ENCODE measurements at regions not wholly inside any gene's neighbourhood (a gene's known extent, or its start where the extent isn't known, plus 50 kb on each side); places are given as distances from the start of the nearest gene placed in this dataset.

DNA sequence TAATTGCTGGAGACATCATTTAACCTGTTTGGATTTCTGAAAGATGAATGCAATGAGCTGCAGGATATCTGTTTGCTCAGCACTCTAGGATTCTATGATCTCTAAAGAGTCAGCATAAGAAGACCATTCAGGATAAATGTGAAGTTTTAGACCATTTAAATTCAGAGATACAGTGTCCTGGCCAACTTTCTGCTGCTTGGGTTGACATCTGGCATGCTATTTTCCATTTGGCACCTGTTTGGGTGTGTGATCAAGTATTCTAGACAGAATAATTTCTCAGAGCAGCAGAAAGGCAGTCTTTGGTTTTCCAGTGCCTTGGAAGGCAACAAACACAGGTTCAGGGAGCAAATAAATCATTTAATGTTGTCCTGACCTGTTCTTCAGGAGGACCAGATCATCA, 144.8 kb upstream of the NDUFV2 start:
- H3K27me3 ChIP-seq, result no peaks in the 10 kb centered on the region
- intact Hi-C loops (cut with DNase I; ENCODE audit: low total_unique reads), result no loop called here
- peaks cover 0 to 4% (median 0%) of the 10 kb centered on the region in 4 donors for H3K4me1 ChIP-seq
- TF ChIP-seq EP300 (IDR thresholded peaks at IDR 0.05; ENCODE audit: low read depth) (no peak), POLR2AphosphoS5 (IDR thresholded peaks at IDR 0.05) (no peak), POLR2A (IDR thresholded peaks at IDR 0.05) (no peak)
- TF ChIP-seq, protein P1, sequence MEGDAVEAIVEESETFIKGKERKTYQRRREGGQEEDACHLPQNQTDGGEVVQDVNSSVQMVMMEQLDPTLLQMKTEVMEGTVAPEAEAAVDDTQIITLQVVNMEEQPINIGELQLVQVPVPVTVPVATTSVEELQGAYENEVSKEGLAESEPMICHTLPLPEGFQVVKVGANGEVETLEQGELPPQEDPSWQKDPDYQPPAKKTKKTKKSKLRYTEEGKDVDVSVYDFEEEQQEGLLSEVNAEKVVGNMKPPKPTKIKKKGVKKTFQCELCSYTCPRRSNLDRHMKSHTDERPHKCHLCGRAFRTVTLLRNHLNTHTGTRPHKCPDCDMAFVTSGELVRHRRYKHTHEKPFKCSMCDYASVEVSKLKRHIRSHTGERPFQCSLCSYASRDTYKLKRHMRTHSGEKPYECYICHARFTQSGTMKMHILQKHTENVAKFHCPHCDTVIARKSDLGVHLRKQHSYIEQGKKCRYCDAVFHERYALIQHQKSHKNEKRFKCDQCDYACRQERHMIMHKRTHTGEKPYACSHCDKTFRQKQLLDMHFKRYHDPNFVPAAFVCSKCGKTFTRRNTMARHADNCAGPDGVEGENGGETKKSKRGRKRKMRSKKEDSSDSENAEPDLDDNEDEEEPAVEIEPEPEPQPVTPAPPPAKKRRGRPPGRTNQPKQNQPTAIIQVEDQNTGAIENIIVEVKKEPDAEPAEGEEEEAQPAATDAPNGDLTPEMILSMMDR (IDR thresholded peaks at IDR 0.05), result no peak
- H3K4me3 ChIP-seq, result no peak overlapping the region
- in situ Hi-C loops (cut with MboI; ENCODE audit: low pct_ligation_motif_present in 1 of 4, low pct_unique_long_range_greater_than_20kb in 1 of 4, low sequenced_read_pairs in 3 of 4), result no loop called here
- no peak for DNase-seq
- no peaks in the 10 kb centered on the region for H3K9me3 ChIP-seq
- H3K27ac ChIP-seq, result no peak overlapping the region
- no peaks in the 10 kb centered on the region for H3K36me3 ChIP-seq

DNA sequence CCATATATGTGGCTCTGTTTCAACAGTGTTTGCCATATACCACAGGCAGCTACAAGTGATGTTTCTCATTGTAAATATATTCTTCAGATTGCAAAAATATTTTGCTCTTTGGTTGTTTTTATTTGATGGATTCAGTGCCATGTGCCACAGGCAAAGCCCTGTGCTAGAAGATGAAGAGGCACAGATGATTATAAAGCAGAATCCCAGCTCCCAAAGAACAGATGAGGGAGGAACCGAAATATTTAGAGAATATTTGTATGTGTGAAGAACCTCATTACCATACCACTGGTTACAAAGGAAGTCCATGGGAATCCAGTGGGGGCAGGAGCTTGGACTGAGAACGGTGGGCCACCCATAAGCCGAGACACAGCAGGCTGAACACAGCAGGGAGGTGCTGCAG, 143.8 kb upstream of the NDUFV2 start:
- Histone ChIP-seq H3K4me1 (peaks cover 0 to 4% (median 0%) of the 10 kb centered on the region in 4 donors), H3K4me3 (no peak overlapping the region), H3K9me3 (no peaks in the 10 kb centered on the region), H3K27ac (no peak overlapping the region), H3K36me3 (no peaks in the 10 kb centered on the region), H3K27me3 (no peaks in the 10 kb centered on the region)
- no peak for DNase-seq
- intact Hi-C loops (cut with DNase I; ENCODE audit: low total_unique reads) (no loop called here), in situ Hi-C loops (cut with MboI; ENCODE audit: low pct_ligation_motif_present in 1 of 4, low pct_unique_long_range_greater_than_20kb in 1 of 4, low sequenced_read_pairs in 3 of 4) (no loop called here)
- TF ChIP-seq, protein P1 (IDR thresholded peaks at IDR 0.05), result no peak
- no peak for TF ChIP-seq EP300 (IDR thresholded peaks at IDR 0.05; ENCODE audit: low read depth)
- TF ChIP-seq POLR2AphosphoS5 (IDR thresholded peaks at IDR 0.05), result no peak
- no peak for TF ChIP-seq POLR2A (IDR thresholded peaks at IDR 0.05)
- 76 to 81% methylated on average over 3 of the region's 3 CpGs for WGBS, 2 donors (ENCODE audit: low coverage in 1 of 2)

DNA sequence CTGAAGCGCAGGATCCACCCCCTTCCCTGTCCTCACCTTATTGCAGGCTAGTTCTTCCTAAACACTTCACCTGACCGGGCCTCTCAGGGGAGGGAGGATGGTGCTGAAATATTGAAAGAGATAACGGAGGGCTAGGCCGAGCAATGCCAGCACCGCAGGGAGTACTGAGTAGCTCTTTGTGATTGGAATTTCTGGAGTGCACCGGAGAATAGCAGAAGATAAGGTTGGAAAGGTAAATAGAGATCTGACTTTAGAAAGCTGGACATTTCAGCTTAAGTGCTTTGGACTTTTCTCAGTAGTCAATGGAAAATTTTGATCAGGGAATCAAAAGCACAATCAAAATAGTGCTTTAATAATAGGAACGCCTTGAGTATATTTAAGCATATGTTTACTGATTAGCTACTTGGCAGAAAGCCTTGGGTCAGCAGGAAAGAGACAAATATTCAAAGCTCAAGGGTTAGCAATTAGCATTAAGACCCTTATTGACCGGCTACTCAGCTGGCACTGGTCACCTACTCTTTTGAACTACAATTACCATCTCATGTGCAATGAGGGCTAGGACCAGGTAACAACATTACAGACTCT, 142.9 kb upstream of the NDUFV2 start:
- no peak for TF ChIP-seq POLR2AphosphoS5 (IDR thresholded peaks at IDR 0.05)
- TF ChIP-seq EP300 (IDR thresholded peaks at IDR 0.05; ENCODE audit: low read depth), result no peak
- TF ChIP-seq, protein P1 (IDR thresholded peaks at IDR 0.05), result no peak
- TF ChIP-seq POLR2A (IDR thresholded peaks at IDR 0.05), result no peak
- intact Hi-C loops (cut with DNase I; ENCODE audit: low total_unique reads), result no loop called here
- H3K4me3 ChIP-seq, result no peak overlapping the region
- in situ Hi-C loops (cut with MboI; ENCODE audit: low pct_ligation_motif_present in 1 of 4, low pct_unique_long_range_greater_than_20kb in 1 of 4, low sequenced_read_pairs in 3 of 4), result no loop called here
- no peaks in the 10 kb centered on the region for H3K9me3 ChIP-seq
- WGBS, 2 donors (ENCODE audit: low coverage in 1 of 2), result 72% methylated on average over 7 to 8 of the region's 8 CpGs
- H3K27me3 ChIP-seq, result no peaks in the 10 kb centered on the region
- H3K36me3 ChIP-seq, result no peaks in the 10 kb centered on the region
- no peak for DNase-seq
- no peak overlapping the region for H3K27ac ChIP-seq
- H3K4me1 ChIP-seq, result peaks cover 0 to 4% (median 0%) of the 10 kb centered on the region in 4 donors

GRCh38 chr18:8960740-8961657, 141.5 kb upstream of the NDUFV2 start:
- Histone ChIP-seq H3K9me3 (no peaks in the 10 kb centered on the region), H3K27ac (no peak overlapping the region), H3K4me3 (no peak overlapping the region), H3K36me3 (no peaks in the 10 kb centered on the region), H3K27me3 (no peaks in the 10 kb centered on the region), H3K4me1 (peaks cover 0 to 4% (median 0%) of the 10 kb centered on the region in 4 donors)
- DNase-seq, result no peak
- 55 to 56% methylated on average over 9 to 10 of the region's 10 CpGs for WGBS, 2 donors (ENCODE audit: low coverage in 1 of 2)
- TF ChIP-seq POLR2A (IDR thresholded peaks at IDR 0.05), result no peak
- TF ChIP-seq EP300 (IDR thresholded peaks at IDR 0.05; ENCODE audit: low read depth), result no peak
- TF ChIP-seq, protein P1 (IDR thresholded peaks at IDR 0.05), result no peak
- intact Hi-C loops (cut with DNase I; ENCODE audit: low total_unique reads), result no loop called here
- in situ Hi-C loops (cut with MboI; ENCODE audit: low pct_ligation_motif_present in 1 of 4, low pct_unique_long_range_greater_than_20kb in 1 of 4, low sequenced_read_pairs in 3 of 4), result no loop called here

Data from transverse colon (tissue), 4 donors.